ENCODE measurements at regions not wholly inside any gene's neighbourhood (a gene's known extent, or its start where the extent isn't known, plus 50 kb on each side); places are given as distances from the start of the nearest gene placed in this dataset.

DNA sequence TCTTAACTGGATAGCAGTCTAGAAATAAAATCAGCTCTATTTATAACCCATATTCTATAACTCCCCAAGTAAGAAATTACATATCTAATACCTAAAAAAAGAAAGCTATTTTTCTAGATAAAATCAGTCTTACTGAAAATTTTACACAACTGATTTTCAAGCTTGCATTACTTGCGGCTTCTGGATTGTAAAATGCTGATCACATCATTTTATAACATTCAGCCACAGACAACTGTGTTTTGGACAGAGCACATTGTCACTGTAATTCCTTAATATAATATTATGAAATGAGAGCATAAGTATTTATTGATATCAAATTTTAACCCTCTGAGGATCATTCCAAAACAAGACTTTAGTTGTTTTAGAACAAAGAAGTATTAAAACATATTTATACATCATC lies 78.5 kb upstream of the ARID2 start:
- Histone ChIP-seq H3K4me1 (ENCODE audit: control insufficient read depth in 1 of 2, insufficient read depth in 2 of 2, low read depth in 1 of 2, low read length in 1 of 2) (no peaks in the 10 kb centered on the region), H3K27me3 (ENCODE audit: insufficient read depth) (no peaks in the 10 kb centered on the region), H3K36me3 (replicated peaks in 1 of 2; ENCODE audit: control insufficient read depth in 1 of 2, insufficient read depth in 2 of 2, low read length in 1 of 2) (no peaks in the 10 kb centered on the region), H4K20me1 (ENCODE audit: insufficient read depth) (no peaks in the 10 kb centered on the region), H3F3A (replicated peaks; ENCODE audit: insufficient read depth) (no peaks in the 10 kb centered on the region), H3K4me3 (ENCODE audit: low read depth in 2 of 2, low read length in 1 of 2) (no peak overlapping the region), H3K9ac (no peak overlapping the region), H3K79me2 (ENCODE audit: insufficient read depth) (no peaks in the 10 kb centered on the region), H3K4me2 (no peak overlapping the region), H3K27ac (ENCODE audit: low read depth in 2 of 2, low read length in 1 of 2) (no peak overlapping the region), H3K9me2 (no peaks in the 10 kb centered on the region), H3K9me3 (no peaks in the 10 kb centered on the region), H2AFZ (ENCODE audit: low read depth) (no peak overlapping the region)
- 66% methylated on average over 1 of the region's 1 CpG for WGBS (ENCODE audit: low lambda C conversion rate)
- DNase-seq: no peak
- TF ChIP-seq CHD2 (IDR thresholded peaks at IDR 0.05; ENCODE audit: low read length, partially characterized antibody): no peak
- TF ChIP-seq RAD21 (IDR thresholded peaks at IDR 0.05; ENCODE audit: low read length): no peak
- TF ChIP-seq RFX5 (IDR thresholded peaks at IDR 0.05; ENCODE audit: low read length): no peak
- TF ChIP-seq NRF1 (IDR thresholded peaks at IDR 0.05; ENCODE audit: low read depth, low read length): no peak
- TF ChIP-seq RXRA (IDR thresholded peaks at IDR 0.05; ENCODE audit: borderline replicate concordance, low read depth): no peak
- no peak for TF ChIP-seq TAF1 (IDR thresholded peaks at IDR 0.05; ENCODE audit: borderline replicate concordance, low read depth, low read length)
- no peak for TF ChIP-seq FOXM1 (IDR thresholded peaks at IDR 0.05; ENCODE audit: low read depth)
- ChIA-PET CTCF (no interaction called here), POLR2A (interaction anchor here (0.6 kb wide), 1 partner anchor 78 kb away, joined by 3 read pairs; no protein-coding TSS in a partner anchor)

DNA sequence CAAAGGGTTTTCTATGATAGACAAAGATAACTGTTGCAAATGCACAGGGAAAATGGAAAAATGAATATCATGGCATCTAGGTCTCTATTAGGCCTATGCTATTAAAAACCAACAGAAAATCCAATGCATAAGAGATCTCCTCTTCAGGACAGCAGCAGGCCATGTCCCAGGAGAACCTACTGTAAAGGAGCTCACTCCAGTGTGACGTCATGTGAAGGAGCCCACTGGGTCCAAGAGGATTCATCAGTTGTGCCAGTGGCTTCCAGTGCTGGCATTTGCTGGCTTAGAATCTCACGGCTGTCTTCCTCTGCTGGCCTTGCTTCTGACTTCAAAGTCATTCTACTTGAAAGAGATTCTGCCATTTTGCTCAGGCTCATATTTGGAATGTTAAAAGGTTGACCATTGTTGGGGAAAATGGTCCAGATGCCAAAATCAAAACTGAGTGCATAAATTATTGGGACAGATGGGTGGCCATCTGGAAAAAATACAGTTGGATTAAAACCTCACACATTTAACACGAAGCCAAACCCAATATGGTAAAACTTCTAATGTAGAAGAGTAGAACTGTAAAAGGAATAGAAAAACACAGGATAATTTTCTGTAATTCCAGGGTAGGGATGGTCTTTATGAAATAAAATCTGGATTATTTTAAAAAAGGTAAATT lies 75.4 kb upstream of the ARID2 start:
- 58% methylated on average over 2 of the region's 3 CpGs for WGBS (ENCODE audit: low lambda C conversion rate)
- H3K9me2 ChIP-seq: no peaks in the 10 kb centered on the region
- H3K9ac ChIP-seq: no peak overlapping the region
- H3K9me3 ChIP-seq: no peaks in the 10 kb centered on the region
- no peak overlapping the region for H3K4me3 ChIP-seq (ENCODE audit: low read depth in 2 of 2, low read length in 1 of 2)
- no peaks in the 10 kb centered on the region for H3K36me3 ChIP-seq (replicated peaks in 1 of 2; ENCODE audit: control insufficient read depth in 1 of 2, insufficient read depth in 2 of 2, low read length in 1 of 2)
- ChIA-PET POLR2A (no interaction called here), CTCF (no interaction called here)
- no peak overlapping the region for H2AFZ ChIP-seq (ENCODE audit: low read depth)
- H3K4me1 ChIP-seq (ENCODE audit: control insufficient read depth in 1 of 2, insufficient read depth in 2 of 2, low read depth in 1 of 2, low read length in 1 of 2): no peaks in the 10 kb centered on the region
- TF ChIP-seq, protein P1, sequence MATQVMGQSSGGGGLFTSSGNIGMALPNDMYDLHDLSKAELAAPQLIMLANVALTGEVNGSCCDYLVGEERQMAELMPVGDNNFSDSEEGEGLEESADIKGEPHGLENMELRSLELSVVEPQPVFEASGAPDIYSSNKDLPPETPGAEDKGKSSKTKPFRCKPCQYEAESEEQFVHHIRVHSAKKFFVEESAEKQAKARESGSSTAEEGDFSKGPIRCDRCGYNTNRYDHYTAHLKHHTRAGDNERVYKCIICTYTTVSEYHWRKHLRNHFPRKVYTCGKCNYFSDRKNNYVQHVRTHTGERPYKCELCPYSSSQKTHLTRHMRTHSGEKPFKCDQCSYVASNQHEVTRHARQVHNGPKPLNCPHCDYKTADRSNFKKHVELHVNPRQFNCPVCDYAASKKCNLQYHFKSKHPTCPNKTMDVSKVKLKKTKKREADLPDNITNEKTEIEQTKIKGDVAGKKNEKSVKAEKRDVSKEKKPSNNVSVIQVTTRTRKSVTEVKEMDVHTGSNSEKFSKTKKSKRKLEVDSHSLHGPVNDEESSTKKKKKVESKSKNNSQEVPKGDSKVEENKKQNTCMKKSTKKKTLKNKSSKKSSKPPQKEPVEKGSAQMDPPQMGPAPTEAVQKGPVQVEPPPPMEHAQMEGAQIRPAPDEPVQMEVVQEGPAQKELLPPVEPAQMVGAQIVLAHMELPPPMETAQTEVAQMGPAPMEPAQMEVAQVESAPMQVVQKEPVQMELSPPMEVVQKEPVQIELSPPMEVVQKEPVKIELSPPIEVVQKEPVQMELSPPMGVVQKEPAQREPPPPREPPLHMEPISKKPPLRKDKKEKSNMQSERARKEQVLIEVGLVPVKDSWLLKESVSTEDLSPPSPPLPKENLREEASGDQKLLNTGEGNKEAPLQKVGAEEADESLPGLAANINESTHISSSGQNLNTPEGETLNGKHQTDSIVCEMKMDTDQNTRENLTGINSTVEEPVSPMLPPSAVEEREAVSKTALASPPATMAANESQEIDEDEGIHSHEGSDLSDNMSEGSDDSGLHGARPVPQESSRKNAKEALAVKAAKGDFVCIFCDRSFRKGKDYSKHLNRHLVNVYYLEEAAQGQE (IDR thresholded peaks at IDR 0.05; ENCODE audit: low read depth, low read length): no peak
- TF ChIP-seq FOXM1 (IDR thresholded peaks at IDR 0.05; ENCODE audit: low read depth) (no peak), NRF1 (IDR thresholded peaks at IDR 0.05; ENCODE audit: low read depth, low read length) (no peak), FOSL2 (IDR thresholded peaks at IDR 0.05; ENCODE audit: borderline replicate concordance, low read depth) (no peak), GATA2 (CRISPR knock-in tag; IDR thresholded peaks at IDR 0.05) (no peak), RAD21 (IDR thresholded peaks at IDR 0.05; ENCODE audit: low read length) (no peak), ELF1 (IDR thresholded peaks at IDR 0.05) (no peak), POLR2AphosphoS5 (IDR thresholded peaks at IDR 0.05; ENCODE audit: low read depth, low read length) (no peak), SIN3A (IDR thresholded peaks at IDR 0.05; ENCODE audit: borderline replicate concordance, low read depth, low read length) (no peak)
- TF ChIP-seq, protein P2, sequence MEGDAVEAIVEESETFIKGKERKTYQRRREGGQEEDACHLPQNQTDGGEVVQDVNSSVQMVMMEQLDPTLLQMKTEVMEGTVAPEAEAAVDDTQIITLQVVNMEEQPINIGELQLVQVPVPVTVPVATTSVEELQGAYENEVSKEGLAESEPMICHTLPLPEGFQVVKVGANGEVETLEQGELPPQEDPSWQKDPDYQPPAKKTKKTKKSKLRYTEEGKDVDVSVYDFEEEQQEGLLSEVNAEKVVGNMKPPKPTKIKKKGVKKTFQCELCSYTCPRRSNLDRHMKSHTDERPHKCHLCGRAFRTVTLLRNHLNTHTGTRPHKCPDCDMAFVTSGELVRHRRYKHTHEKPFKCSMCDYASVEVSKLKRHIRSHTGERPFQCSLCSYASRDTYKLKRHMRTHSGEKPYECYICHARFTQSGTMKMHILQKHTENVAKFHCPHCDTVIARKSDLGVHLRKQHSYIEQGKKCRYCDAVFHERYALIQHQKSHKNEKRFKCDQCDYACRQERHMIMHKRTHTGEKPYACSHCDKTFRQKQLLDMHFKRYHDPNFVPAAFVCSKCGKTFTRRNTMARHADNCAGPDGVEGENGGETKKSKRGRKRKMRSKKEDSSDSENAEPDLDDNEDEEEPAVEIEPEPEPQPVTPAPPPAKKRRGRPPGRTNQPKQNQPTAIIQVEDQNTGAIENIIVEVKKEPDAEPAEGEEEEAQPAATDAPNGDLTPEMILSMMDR (IDR thresholded peaks at IDR 0.05): no peak
- no peak overlapping the region for H3K4me2 ChIP-seq
- H4K20me1 ChIP-seq (ENCODE audit: insufficient read depth): no peaks in the 10 kb centered on the region
- no peaks in the 10 kb centered on the region for H3K27me3 ChIP-seq (ENCODE audit: insufficient read depth)
- H3K27ac ChIP-seq (ENCODE audit: low read depth in 2 of 2, low read length in 1 of 2): no peak overlapping the region
- DNase-seq: no peak
- H3F3A ChIP-seq (replicated peaks; ENCODE audit: insufficient read depth): no peaks in the 10 kb centered on the region
- H3K79me2 ChIP-seq (ENCODE audit: insufficient read depth): no peaks in the 10 kb centered on the region

Data from SK-N-SH (cell line).